HCT116 (cell line): ENCODE measurements at regions not wholly inside any gene's neighbourhood (a gene's known extent, or its start where the extent isn't known, plus 50 kb on each side); places are given as distances from the start of the nearest gene placed in this dataset.

Experiments
- ATAC-seq: fragments of 200-7000 bp; cut with Tn5 transposase; 2 replicates; pipeline ENCODE4 v1.9.1; 2020; ENCODE audit warnings: mild to moderate bottlenecking, moderate library complexity
- BruUV-seq: library from RNA; stranded (reverse); fragments of 400-500 nt; replicated peaks from 2 replicates; lab custom pipeline; 2021; lab: Mats Ljungman, UMichigan
- CTCF ChIA-PET: fragments of 300-600 bp; sonication (Branson Sonifier 250); formaldehyde crosslinking; loops from one replicate; lab custom pipeline; 2021; ENCODE audit warnings: antibody characterized with exemption; lab: Charles Lee
- POLR2A ChIA-PET: fragments of 300-600, 350-600 bp; sonication (Branson Sonifier 250); formaldehyde crosslinking; loops from one replicate; lab custom pipeline; 2021; ENCODE audit warnings: antibody characterized with exemption; lab: Charles Lee
- RAD21 ChIA-PET, 2 experiments: fragments of 300-600 bp; sonication (Branson Sonifier 250); formaldehyde crosslinking; loops; one replicate each; lab custom pipeline; 2023; ENCODE audit warnings: low total read pairs in 2 of 2; ENCODE audit not compliant: uncharacterized antibody in 2 of 2, unreplicated experiment in 2 of 2, low non-redundant PET in 1 of 2; lab: Charles Lee
- DNase-seq: peaks from one replicate; pipeline ENCODE4 v3.0.0-alpha.2; 2010; ENCODE audit warnings: low read depth, low spot score
- H2AFZ ChIP-seq: fragments of 200-600 bp; shearing (Covaris generic), sonication (generic); 2 replicates; pipeline ENCODE4 v1.6.1; 2017; ENCODE audit warnings: low read depth, mixed run types, mixed read lengths, antibody characterized with exemption, low read length; ENCODE audit not compliant: poor library complexity, severe bottlenecking
- H3K27ac ChIP-seq: 2 replicates; pipeline ENCODE4 v1.5.1; 2012; ENCODE audit warnings: low read depth, low read length
- H3K27me3 ChIP-seq: fragments of 200-600 bp; sonication (generic); 2 replicates; pipeline ENCODE4 v1.6.1; 2016; ENCODE audit warnings: mixed run types, low read length, mixed read lengths; ENCODE audit not compliant: insufficient read depth
- H3K36me3 ChIP-seq, 2 experiments: fragments of 200-500 bp in 1 of 2; fragments of 200-600 bp in 1 of 2; sonication (Bioruptor generic) in 1 of 2; sonication (generic) in 1 of 2; 2 replicates each; pipeline versions ENCODE4 v1.5.1 to v1.6.1; 2014 to 2016; ENCODE audit warnings: low read length in 2 of 2, inconsistent platforms in 1 of 2, mixed read lengths in 1 of 2, mixed run types in 1 of 2; ENCODE audit not compliant: insufficient read depth in 2 of 2, control insufficient read depth in 1 of 2
- H3K4me1 ChIP-seq, 2 experiments: fragments of 200-600 bp in 1 of 2; sonication (generic) in 1 of 2; 2 replicates each; pipeline versions ENCODE4 v1.5.1 to v1.6.1; 2012 to 2017; ENCODE audit warnings: low read length in 2 of 2, inconsistent platforms in 1 of 2, mild to moderate bottlenecking in 1 of 2, mixed read lengths in 1 of 2, mixed run types in 1 of 2, moderate library complexity in 1 of 2; ENCODE audit not compliant: insufficient read depth in 2 of 2, control insufficient read depth in 1 of 2
- H3K4me2 ChIP-seq: fragments of 200-600 bp; sonication (generic); 2 replicates; pipeline ENCODE4 v1.6.1; 2017; ENCODE audit warnings: mixed run types, low read length, mixed read lengths
- H3K4me3 ChIP-seq, 2 experiments: fragments of 200-600 bp in 1 of 2; sonication (generic) in 1 of 2; replicated peaks in 1 of 2; 2 replicates each; pipeline ENCODE4 v1.5.1; 2011 to 2016; ENCODE audit warnings: low read length in 2 of 2, control low read depth in 1 of 2, low read depth in 1 of 2, mild to moderate bottlenecking in 1 of 2, mixed read lengths in 1 of 2, mixed run types in 1 of 2
- H3K79me2 ChIP-seq: fragments of 200-600 bp; sonication (generic); 2 replicates; pipeline ENCODE4 v1.6.1; 2017; ENCODE audit warnings: mild to moderate bottlenecking, mixed run types, low read length, moderate library complexity, mixed read lengths; ENCODE audit not compliant: insufficient read depth
- H3K9ac ChIP-seq: fragments of 200-600 bp; sonication (generic); 2 replicates; pipeline ENCODE4 v1.6.1; 2016; ENCODE audit warnings: low read length, mixed read lengths
- H3K9me2 ChIP-seq: fragments of 200-600 bp; sonication (generic), shearing (Covaris generic); 2 replicates; pipeline ENCODE4 v1.6.1; 2017; ENCODE audit warnings: mixed run types, mild to moderate bottlenecking, moderate library complexity; ENCODE audit not compliant: insufficient read depth
- H3K9me3 ChIP-seq, 2 experiments: fragments of 200-500 bp in 1 of 2; fragments of 200-600 bp in 1 of 2; sonication (Bioruptor generic) in 1 of 2; sonication (generic) in 1 of 2; 2 replicates each; pipeline ENCODE4 v1.6.1; 2014 to 2017; ENCODE audit warnings: low read length in 2 of 2, mixed read lengths in 2 of 2, inconsistent platforms in 1 of 2, low read depth in 1 of 2, mild to moderate bottlenecking in 1 of 2, mixed run types in 1 of 2, moderate library complexity in 1 of 2; ENCODE audit not compliant: control insufficient read depth in 1 of 2, insufficient read depth in 1 of 2
- H4K20me1 ChIP-seq: fragments of 200-600 bp; sonication (generic), shearing (Covaris generic); 2 replicates; pipeline ENCODE4 v1.6.1; 2017; ENCODE audit warnings: mixed run types, mild to moderate bottlenecking, moderate library complexity; ENCODE audit not compliant: insufficient read depth
- ELF1 ChIP-seq: IDR thresholded peaks from 2 replicates; pipeline ENCODE4 v1.6.1; 2012; ENCODE audit warnings: low read depth, borderline replicate concordance
- JUND ChIP-seq: IDR thresholded peaks from 2 replicates; pipeline ENCODE4 v1.6.1; 2012
- MAX ChIP-seq: IDR thresholded peaks from 2 replicates; pipeline ENCODE4 v1.6.1; 2012
- REST ChIP-seq: IDR thresholded peaks from 2 replicates; pipeline ENCODE4 v1.6.1; 2012; ENCODE audit warnings: low read depth
- SIN3A ChIP-seq: IDR thresholded peaks from 2 replicates; pipeline ENCODE4 v1.6.1; 2012; ENCODE audit warnings: low read depth
- SP1 ChIP-seq: IDR thresholded peaks from 2 replicates; pipeline ENCODE4 v1.6.1; 2012; ENCODE audit warnings: low read depth
- TCF7L2 ChIP-seq: IDR thresholded peaks from 2 replicates; pipeline ENCODE4 v1.7.0; 2011; ENCODE audit warnings: borderline replicate concordance, inconsistent platforms; ENCODE audit not compliant: insufficient read depth, insufficient read length; ENCODE audit errors: extremely low read depth
- YY1 ChIP-seq: IDR thresholded peaks from 2 replicates; pipeline ENCODE4 v1.6.1; 2011; ENCODE audit warnings: low read length, low read depth, moderate library complexity, mild to moderate bottlenecking; ENCODE audit not compliant: insufficient replicate concordance; ENCODE audit errors: extremely low read depth
- ZFX ChIP-seq: fragments of 450-650 bp; IDR thresholded peaks from 2 replicates; pipeline ENCODE4 v1.6.1; 2017
- ZNF274 ChIP-seq: fragments of 200-500 bp; sonication (Bioruptor generic); IDR thresholded peaks from 2 replicates; pipeline ENCODE4 v1.6.1; 2014; ENCODE audit warnings: mild to moderate bottlenecking, low read depth, low read length, inconsistent platforms
- intact Hi-C: fragments of 100-400 bp; cut with micrococcal nuclease; formaldehyde crosslinking; loops from 2 replicates; pipeline ENCODE4 v1.10.0; 2022

- no peak for TF ChIP-seq REST
- no peak for TF ChIP-seq SIN3A
- no peak for TF ChIP-seq ELF1
- TF ChIP-seq JUND = no peak
These were observed 172.5 kb downstream of the DLEU7 start (continued) for GRCh38 chr13:50670847-50671496.

- H3K9me3 ChIP-seq = no peaks in the 10 kb centered on the region
- ChIA-PET POLR2A (no interaction called here), CTCF (no interaction called here), RAD21 (no interaction called here)
- no peak overlapping the region for H2AFZ ChIP-seq
- no peaks in the 10 kb centered on the region for H3K79me2 ChIP-seq
- DNase-seq (no peak), ATAC-seq (no peak)
- 0 out of 4 replicates have a peak, but pooled peaks cover 0 to 6% of the 10 kb centered on the region in 2 experiments for H3K4me1 ChIP-seq
- H3K9me2 ChIP-seq = no peaks in the 10 kb centered on the region
- H3K27me3 ChIP-seq = no peaks in the 10 kb centered on the region
- H3K9ac ChIP-seq = no peak overlapping the region
- no peak overlapping the region for H3K4me2 ChIP-seq
- H4K20me1 ChIP-seq = no peaks in the 10 kb centered on the region
- no peak overlapping the region for H3K4me3 ChIP-seq
- H3K36me3 ChIP-seq = no peaks in the 10 kb centered on the region
- intact Hi-C loops = no loop called here
- TF ChIP-seq ZNF274 = no peak
- TF ChIP-seq SP1 = no peak
- TF ChIP-seq ZFX = no peak
- no peak for TF ChIP-seq TCF7L2
- no peak for TF ChIP-seq YY1
- TF ChIP-seq MAX = no peak
- no TSS peak for BruUV-seq
- no peak overlapping the region for H3K27ac ChIP-seq
These were observed 172.0 kb downstream of the DLEU7 start for GRCh38 chr13:50671497-50671850.
